SJCRH30 (cell line): ENCODE measurements at regions not wholly inside any gene's neighbourhood (a gene's known extent, or its start where the extent isn't known, plus 50 kb on each side); places are given as distances from the start of the nearest gene placed in this dataset.
A peak's percentile ranks its signal among the peaks of the same experiment; 100 is the strongest.

Experiments
- DNase-seq, 2 experiments: peaks; one replicate each; pipeline ENCODE4 v3.0.0-alpha.2; 2015 to 2020
- H3K27ac ChIP-seq: fragments of 250-450 bp; sonication (Bioruptor Pico); 2 replicates; pipeline ENCODE4 v1.5.1; 2020; ENCODE audit warnings: mild to moderate bottlenecking, moderate library complexity
- H3K27me3 ChIP-seq: fragments of 250-450 bp; sonication (Bioruptor Pico); 2 replicates; pipeline ENCODE4 v1.5.1; 2020; ENCODE audit warnings: mild to moderate bottlenecking, moderate library complexity
- H3K36me3 ChIP-seq: fragments of 250-450 bp; sonication (Bioruptor Pico); 2 replicates; pipeline ENCODE4 v1.5.1; 2020; ENCODE audit warnings: mild to moderate bottlenecking, moderate library complexity
- H3K4me1 ChIP-seq: fragments of 250-450 bp; sonication (Bioruptor Pico); 2 replicates; pipeline ENCODE4 v1.5.1; 2020; ENCODE audit warnings: mild to moderate bottlenecking, moderate library complexity
- H3K4me3 ChIP-seq: fragments of 250-450 bp; sonication (Bioruptor Pico); 2 replicates; pipeline ENCODE4 v1.5.1; 2020; ENCODE audit warnings: mild to moderate bottlenecking, moderate library complexity
- H3K9me3 ChIP-seq: fragments of 250-450 bp; sonication (Bioruptor Pico); replicated peaks from 2 replicates; pipeline ENCODE4 v1.5.1; 2020; ENCODE audit warnings: mild to moderate bottlenecking, moderate library complexity

DNA sequence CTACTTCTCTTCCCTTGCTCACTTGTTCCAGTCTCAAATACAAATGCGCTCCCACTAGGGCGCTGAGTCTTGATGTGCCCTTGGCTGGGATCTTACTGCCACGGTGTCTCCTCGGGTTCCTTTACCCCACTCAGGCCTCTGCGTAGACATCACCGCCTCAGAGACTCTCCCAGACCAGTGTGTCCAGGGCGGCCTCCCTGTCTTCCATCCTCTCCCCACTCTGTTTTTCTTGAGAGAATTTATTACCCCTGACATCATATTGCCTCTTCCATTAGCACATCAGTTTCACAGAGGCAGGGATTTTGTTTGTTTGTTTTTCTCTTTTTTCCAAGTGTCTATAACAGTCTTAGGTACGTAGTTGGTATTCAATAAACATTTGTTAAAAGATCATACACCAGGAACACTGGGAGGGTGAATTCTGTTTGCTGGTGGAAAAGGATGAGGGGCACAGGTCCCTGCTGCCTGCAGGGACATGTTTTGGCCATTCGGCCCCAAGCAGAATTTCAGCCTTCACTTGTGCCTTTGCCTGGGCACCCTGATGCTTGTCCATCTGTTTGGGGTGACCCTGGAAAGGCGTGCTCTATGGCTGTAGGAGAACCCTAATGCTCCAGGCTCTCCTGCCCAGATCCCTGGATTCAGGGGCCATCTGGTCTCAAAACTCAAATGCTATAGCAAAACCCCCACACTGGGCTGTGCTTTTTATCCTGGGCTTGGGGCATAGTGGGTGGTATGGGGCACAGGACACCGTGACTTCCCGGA, 55.0 kb downstream of the RPL37A start:
- H3K36me3 ChIP-seq: no peaks in the 10 kb centered on the region
- no peak overlapping the region for H3K4me3 ChIP-seq
- H3K27me3 ChIP-seq: no peaks in the 10 kb centered on the region
- no peak overlapping the region for H3K27ac ChIP-seq
- DNase-seq: no peak
- H3K9me3 ChIP-seq: no peaks in the 10 kb centered on the region
- peaks cover 6% of the 10 kb centered on the region; the same call in 1 of the 2 replicates for H3K4me1 ChIP-seq

DNA sequence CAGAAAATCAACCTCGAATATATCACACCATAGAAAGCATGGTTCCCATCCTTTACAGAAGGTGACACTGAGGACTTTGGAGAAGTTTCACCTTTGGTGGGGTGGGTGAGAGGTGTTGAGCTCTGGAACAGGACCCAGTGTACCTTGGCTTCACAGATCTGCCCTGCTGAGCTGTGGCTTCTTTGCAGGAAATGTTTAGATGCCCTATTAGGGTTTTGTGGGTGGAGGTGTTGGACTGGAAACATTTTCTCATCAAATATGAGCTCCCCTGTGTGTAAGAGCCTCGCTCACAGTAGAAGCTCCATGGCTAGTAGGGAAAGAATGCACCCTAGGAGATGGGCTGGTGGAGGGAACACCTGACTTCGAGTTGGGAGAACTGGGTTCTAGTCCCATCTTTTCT, 55.6 kb downstream of the RPL37A start:
- Histone ChIP-seq H3K27me3 (no peaks in the 10 kb centered on the region), H3K4me3 (no peak overlapping the region), H3K4me1 (peaks cover 6% of the 10 kb centered on the region; the same call in 1 of the 2 replicates), H3K27ac (no peak overlapping the region), H3K9me3 (no peaks in the 10 kb centered on the region), H3K36me3 (no peaks in the 10 kb centered on the region)
- no peak for DNase-seq

DNA sequence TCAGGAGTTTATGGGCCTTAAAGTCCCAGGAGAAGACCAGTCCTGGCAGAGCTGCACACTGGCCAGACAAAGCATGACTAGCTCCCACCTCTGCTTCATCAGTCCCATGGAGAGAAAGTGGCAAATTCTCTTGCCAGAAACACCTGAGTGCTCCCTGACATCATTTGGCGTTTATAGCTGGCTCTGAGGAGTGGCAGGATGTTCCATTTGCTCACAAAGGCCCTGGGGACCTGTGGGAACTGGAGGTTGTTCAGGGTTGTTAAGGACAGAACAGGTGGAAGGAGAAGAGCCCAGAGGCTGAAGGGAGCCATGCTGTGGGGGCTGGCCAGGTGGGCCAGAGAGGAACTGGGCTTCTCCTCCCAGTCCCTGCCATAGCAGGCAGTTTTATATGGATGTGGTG, 56.1 kb downstream of the RPL37A start:
- H3K9me3 ChIP-seq: no peaks in the 10 kb centered on the region
- H3K4me1 ChIP-seq: peaks cover 6% of the 10 kb centered on the region; the same call in 1 of the 2 replicates
- no peaks in the 10 kb centered on the region for H3K36me3 ChIP-seq
- no peak overlapping the region for H3K27ac ChIP-seq
- H3K4me3 ChIP-seq: no peak overlapping the region
- DNase-seq: peak; percentile 10 to 45
- H3K27me3 ChIP-seq: no peaks in the 10 kb centered on the region

DNA sequence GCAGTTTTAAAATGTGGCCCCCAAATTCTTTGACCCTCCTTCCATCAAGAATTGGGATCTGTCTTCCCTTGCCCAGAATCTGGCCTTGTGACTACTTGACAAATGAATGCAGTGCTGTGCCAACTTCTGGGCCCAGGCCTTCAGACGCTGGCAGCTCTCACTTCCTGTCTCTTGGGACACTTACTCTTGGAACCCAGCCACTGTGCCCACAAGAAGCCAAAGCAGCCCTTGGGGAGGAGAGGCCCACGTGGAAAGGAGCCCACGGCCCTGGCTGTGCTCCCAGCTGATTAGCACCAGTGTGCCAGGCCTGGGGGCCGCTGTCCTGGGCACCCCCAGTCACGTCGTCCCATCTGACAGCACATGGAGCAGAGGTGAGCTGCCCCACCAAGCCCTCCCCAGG, 56.6 kb downstream of the RPL37A start:
- Histone ChIP-seq H3K27ac (no peak overlapping the region), H3K36me3 (no peaks in the 10 kb centered on the region), H3K9me3 (no peaks in the 10 kb centered on the region), H3K27me3 (no peaks in the 10 kb centered on the region), H3K4me3 (no peak overlapping the region), H3K4me1 (peaks cover 6% of the 10 kb centered on the region; the same call in 1 of the 2 replicates)
- DNase-seq: peak; percentile 11 to 22

DNA sequence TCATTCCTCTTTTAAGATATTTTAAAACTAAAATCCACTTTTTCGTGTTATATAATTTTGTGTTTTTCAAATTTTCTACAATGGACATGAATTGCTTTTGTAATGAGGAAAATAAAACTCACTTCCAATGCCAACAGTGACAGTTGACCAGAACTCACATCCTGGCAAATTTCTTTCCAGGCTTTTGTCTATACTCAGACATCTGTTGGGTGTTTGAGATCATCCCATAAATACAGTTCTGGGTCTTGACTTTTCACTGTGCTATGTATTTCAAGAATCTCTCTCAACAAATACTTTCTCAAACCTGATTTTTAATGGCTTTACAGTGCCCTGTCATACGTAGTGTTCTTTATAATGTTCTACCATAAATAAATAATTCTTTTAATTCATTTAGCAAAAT, 57.6 kb downstream of the RPL37A start:
- H3K4me3 ChIP-seq: no peak overlapping the region
- H3K36me3 ChIP-seq: no peaks in the 10 kb centered on the region
- H3K27me3 ChIP-seq: no peaks in the 10 kb centered on the region
- H3K9me3 ChIP-seq: no peaks in the 10 kb centered on the region
- H3K4me1 ChIP-seq: peaks cover 6% of the 10 kb centered on the region; the same call in 1 of the 2 replicates
- DNase-seq: no peak
- H3K27ac ChIP-seq: no peak overlapping the region

DNA sequence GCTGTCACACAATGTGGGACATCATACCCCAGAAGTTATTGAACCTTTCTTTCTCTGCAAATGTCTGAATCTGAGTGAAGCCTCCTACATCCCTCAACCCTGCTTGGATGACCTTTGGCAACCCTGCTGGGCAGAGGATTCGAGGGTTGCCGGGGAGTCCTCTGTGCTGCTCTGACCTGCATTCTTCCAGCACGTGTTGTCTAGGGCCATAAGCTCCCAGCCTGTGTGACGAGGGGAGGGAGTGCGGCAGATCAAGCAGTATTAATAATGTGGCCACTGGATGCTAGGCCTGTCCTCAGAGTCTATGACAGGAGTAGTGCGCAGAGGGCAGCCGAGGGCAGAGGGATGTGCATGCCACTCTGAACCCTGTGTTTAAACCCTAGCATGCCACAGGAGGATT, 58.8 kb downstream of the RPL37A start:
- no peak for DNase-seq
- H3K27me3 ChIP-seq: no peaks in the 10 kb centered on the region
- no peaks in the 10 kb centered on the region for H3K36me3 ChIP-seq
- H3K9me3 ChIP-seq: no peaks in the 10 kb centered on the region
- H3K4me1 ChIP-seq: peaks cover 6% of the 10 kb centered on the region; the same call in 1 of the 2 replicates
- no peak overlapping the region for H3K27ac ChIP-seq
- no peak overlapping the region for H3K4me3 ChIP-seq

DNA sequence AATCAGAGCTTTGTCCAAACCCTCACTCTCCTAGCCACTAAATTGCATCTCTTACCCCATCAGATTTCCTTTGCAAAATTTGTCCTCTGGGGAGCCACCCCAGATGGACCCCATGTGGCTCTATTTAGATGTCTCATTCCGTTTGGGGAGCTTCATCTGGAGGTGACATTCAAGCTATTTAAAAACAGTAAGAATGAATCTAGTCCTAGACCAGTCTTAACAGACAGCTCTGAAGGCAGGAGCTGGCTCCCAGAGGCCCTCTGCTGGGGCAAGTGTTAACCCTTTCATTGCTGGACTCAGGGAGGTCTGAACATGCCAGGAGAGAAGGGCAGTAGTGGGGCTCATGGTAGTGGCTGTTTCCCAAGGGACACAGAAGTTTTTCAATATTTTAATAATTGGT, 59.2 kb downstream of the RPL37A start:
- DNase-seq: no peak
- Histone ChIP-seq H3K4me3 (no peak overlapping the region), H3K27ac (no peak overlapping the region), H3K9me3 (no peaks in the 10 kb centered on the region), H3K27me3 (no peaks in the 10 kb centered on the region), H3K36me3 (no peaks in the 10 kb centered on the region), H3K4me1 (peaks cover 6% of the 10 kb centered on the region; the same call in 1 of the 2 replicates)

DNA sequence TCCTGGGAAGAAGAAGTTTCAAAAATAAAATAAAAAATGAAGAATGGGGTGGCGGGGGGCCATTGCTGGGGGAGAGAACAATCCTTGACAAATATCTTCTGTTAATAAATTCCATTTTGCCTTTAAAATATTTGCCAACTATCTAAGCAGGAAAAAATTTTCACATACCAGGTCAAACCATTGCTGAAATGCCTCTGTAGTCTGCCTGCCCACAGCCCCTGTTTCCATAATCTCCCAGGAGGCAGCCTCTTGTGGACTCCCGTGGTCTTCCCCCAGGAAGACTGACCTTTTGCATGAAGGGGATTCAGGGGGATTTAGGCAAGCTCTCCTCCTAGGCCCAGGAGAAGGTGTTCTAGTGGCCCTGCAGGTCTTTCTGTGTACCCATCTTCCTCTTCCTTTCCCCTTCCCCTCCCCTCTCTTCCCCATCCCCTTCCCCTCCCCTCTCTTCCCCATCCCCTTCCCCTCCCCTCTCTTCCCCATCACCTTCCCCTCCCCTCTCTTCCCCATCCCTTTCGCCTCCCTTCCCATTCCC, 61.0 kb downstream of the RPL37A start:
- no peak overlapping the region for H3K27ac ChIP-seq
- H3K36me3 ChIP-seq: no peaks in the 10 kb centered on the region
- H3K27me3 ChIP-seq: no peaks in the 10 kb centered on the region
- DNase-seq: no peak
- H3K4me3 ChIP-seq: no peak overlapping the region
- H3K4me1 ChIP-seq: peaks cover 4% of the 10 kb centered on the region; the same call in 1 of the 2 replicates
- no peaks in the 10 kb centered on the region for H3K9me3 ChIP-seq

DNA sequence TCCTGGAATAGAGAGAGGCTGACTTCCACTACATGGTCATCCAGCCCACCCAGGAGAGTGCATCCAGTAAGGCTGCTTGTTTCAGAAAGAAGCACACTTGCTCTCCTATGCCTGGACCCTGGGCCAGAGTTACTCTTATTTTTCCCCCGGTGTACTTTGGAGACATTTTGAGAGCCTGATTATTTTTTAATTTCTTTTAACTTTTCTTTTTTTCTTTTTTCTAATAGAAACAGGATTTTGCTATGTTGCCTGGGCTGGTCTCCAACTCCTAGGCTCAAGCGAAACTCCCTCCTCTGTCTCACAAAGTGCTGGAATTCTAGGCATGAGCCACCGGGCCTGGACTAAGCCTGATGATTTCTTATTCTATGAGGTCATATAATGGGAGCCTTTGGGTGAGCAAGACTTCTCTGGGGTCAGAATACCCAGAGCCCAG, 62.2 kb downstream of the RPL37A start:
- Histone ChIP-seq H3K4me3 (no peak overlapping the region), H3K4me1 (no peaks in the 10 kb centered on the region), H3K36me3 (no peaks in the 10 kb centered on the region), H3K9me3 (no peaks in the 10 kb centered on the region), H3K27me3 (no peaks in the 10 kb centered on the region), H3K27ac (no peak overlapping the region)
- no peak for DNase-seq

DNA sequence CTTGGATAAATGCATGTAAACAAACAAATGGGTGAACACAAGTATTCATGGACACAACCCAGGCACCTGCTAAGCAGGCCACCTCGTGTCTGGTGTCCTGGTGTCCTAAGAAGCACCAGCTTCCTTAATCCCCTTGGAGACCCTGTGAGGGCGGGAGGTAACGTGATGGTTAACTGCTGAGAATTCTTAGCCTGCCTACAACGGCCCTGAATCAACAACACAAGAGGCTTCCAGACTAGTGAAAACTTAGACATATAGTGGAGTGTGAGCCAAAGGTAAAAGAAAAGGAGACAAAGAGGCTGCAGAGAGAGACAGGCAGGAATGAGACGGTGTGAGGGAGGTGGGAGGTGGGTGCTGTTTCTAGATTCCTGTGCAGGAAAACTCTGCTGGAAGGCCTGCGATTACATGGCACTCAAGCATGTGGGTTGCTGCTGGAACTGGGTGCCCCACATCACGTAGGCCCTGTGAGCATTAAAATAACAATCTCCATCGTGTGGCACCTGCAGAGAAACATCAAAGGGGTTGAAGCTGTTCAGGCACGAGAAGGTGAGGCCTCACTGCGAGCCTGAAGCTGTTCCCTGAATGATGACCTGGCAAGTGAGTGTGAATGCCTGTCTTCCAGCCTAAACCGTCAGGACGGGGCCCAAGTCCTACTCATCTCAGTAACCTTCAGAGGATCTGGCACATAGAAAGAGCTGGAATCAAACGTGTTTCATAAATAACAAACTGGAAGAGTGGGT, 64.2 kb downstream of the RPL37A start:
- Histone ChIP-seq H3K4me3 (no peak overlapping the region), H3K27ac (no peak overlapping the region), H3K9me3 (no peaks in the 10 kb centered on the region), H3K27me3 (no peaks in the 10 kb centered on the region), H3K4me1 (no peaks in the 10 kb centered on the region), H3K36me3 (no peaks in the 10 kb centered on the region)
- no peak for DNase-seq

DNA sequence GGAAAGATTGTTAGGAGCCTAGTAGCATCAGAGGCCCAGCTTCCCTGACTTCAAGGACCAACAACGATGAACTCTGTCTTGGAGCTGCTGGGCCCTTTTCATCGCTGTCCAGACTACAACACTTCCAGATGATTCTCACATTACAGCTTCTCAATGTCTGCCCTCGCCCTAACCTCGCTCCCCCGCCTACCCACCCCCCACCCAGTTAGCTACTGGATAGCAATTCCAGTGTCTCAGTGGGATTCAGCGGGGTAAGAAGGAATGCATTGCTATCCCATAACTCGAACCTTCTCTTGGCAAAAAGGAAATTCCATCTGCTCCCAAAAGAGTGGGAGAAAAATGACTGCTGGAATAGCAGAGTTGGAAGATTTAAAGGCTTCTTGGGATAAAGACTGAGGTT, 65.0 kb downstream of the RPL37A start:
- Histone ChIP-seq H3K9me3 (no peaks in the 10 kb centered on the region), H3K27ac (no peak overlapping the region)

DNA sequence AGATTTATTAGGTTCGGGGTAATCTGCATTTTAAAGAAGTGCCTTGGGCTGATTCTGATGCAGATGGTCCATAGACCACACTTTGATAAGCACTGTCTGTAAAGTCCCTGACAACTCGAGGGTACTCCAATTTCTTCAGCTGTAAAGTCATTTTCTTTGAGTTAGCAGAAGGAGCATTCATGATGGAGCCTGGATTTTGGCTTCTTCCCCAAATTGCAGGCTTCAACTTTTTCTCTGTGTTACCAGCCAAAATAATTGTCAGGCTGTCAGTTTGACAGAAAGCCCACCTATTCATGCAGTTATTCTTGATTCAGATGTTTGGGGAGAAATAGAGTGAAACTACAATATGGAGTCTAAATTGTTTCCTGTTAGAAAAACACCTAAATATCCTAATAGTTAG, 66.0 kb downstream of the RPL37A start:
- no peak overlapping the region for H3K4me3 ChIP-seq
- H3K4me1 ChIP-seq: no peaks in the 10 kb centered on the region
- no peaks in the 10 kb centered on the region for H3K27me3 ChIP-seq
- H3K9me3 ChIP-seq: no peaks in the 10 kb centered on the region
- DNase-seq: no peak
- no peaks in the 10 kb centered on the region for H3K36me3 ChIP-seq
- H3K27ac ChIP-seq: no peak overlapping the region

More for the DNA sequence above, 65.0 kb downstream of the RPL37A start:
- DNase-seq: no peak
- Histone ChIP-seq H3K4me1 (no peaks in the 10 kb centered on the region), H3K27me3 (no peaks in the 10 kb centered on the region), H3K36me3 (no peaks in the 10 kb centered on the region), H3K4me3 (no peak overlapping the region)

DNA sequence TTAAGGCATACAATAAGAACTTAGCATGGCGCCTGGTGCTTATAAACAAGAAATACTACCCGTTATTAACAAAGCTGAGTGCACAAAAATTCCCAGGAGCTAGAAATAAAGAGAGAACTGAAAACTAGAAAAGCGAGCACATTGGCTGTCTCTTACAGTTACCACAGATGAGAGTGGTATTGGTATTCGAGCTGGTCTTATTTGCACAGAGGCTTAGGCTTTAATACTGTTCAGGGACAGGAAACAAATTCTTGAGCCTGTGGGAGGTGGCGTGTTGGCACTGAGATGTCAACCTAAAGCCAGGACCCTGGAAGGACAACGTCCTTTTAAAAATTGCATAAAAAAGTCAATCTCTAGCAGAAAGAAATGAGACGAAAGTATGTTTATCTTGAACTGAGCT, 67.3 kb upstream of the IGFBP2 start:
- Histone ChIP-seq H3K4me1 (no peaks in the 10 kb centered on the region), H3K27me3 (no peaks in the 10 kb centered on the region), H3K9me3 (no peaks in the 10 kb centered on the region), H3K36me3 (no peaks in the 10 kb centered on the region), H3K27ac (no peak overlapping the region), H3K4me3 (no peak overlapping the region)
- no peak for DNase-seq

DNA sequence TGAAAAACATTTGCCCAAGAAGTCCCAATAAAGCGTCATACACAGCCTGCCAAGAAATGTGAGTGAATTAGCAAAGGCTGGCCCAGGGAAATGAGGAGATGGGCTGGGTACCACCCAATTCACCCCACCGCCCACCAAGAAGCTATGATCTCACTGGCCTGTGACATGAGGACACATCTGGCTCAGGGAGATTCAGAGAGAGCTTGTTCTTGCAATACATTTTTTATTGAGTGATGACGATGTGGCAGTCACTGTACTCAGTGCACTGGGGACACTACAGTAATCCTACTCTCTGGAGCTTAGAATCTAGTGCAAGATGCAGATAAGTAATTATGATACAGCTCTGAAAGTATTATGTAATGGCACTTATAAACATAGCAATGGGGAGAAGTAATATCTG, 64.6 kb upstream of the IGFBP2 start:
- Histone ChIP-seq H3K4me3 (no peak overlapping the region), H3K36me3 (no peaks in the 10 kb centered on the region), H3K9me3 (no peaks in the 10 kb centered on the region), H3K27ac (no peak overlapping the region), H3K27me3 (no peaks in the 10 kb centered on the region), H3K4me1 (no peaks in the 10 kb centered on the region)
- DNase-seq: no peak

DNA sequence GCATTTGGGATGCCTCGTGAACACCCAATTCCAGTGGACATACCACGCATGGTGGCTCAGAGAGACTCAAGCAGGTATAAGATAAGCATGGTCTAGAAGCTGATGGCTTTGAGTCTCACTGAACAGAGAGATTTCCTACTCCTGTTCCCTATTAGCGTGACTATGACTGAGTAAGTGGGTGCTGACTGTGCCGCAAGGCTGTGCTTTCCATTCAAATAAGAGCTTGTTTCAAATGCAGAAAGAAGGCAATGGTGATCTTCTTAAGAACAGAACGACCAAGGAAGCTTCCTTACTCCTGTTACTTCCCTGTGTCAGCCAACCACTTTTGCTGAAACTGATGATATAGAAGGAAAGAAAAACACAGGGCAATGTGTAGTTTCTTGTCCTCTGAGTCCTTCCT, 63.5 kb upstream of the IGFBP2 start:
- Histone ChIP-seq H3K27ac (no peak overlapping the region), H3K27me3 (no peaks in the 10 kb centered on the region), H3K36me3 (no peaks in the 10 kb centered on the region), H3K9me3 (no peaks in the 10 kb centered on the region), H3K4me3 (no peak overlapping the region), H3K4me1 (no peaks in the 10 kb centered on the region)
- no peak for DNase-seq
